HG03095 (cell line): ENCODE measurements at regions not wholly inside any gene's neighbourhood (a gene's known extent, or its start where the extent isn't known, plus 50 kb on each side); places are given as distances from the start of the nearest gene placed in this dataset.
"Not testable (repeated sequence)": the region's sequence is repeated elsewhere in the genome, so short reads cannot be mapped to it uniquely, and the experiment has no call there.

ENCODE experiments used
- ATAC-seq: cut with Tn5 transposase; IDR thresholded peaks from one replicate; pipeline ENCODE4 v1.9.1; 2021; ENCODE audit warnings: moderate library complexity; ENCODE audit not compliant: unreplicated experiment

DNA sequence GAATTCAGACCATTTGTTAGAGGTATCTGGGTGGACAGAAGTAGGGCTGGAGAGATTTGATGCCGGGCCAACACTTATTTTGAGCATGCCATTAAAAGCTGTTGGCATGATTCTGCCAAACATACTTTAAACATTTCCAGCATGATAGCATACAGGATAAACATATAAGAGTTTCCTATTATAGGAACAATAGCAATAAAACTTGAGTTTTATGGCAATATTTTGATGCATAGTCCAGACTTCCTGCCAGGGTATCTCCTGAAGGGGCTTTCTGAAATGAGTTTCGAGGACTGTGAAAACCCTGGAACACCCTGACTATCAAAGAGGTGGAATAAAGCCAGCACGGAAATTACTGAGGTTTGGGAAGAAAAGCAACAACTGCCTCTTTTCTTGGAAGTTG, 1398.0 kb upstream of the NXPH2 start:
- no peak for ATAC-seq

GRCh38 chr2:140177086-140177485, 1396.9 kb upstream of the NXPH2 start:
- ATAC-seq, result no peak

- ATAC-seq, result no peak
These were observed 1393.6 kb upstream of the NXPH2 start for GRCh38 chr2:140173790-140174189.

DNA sequence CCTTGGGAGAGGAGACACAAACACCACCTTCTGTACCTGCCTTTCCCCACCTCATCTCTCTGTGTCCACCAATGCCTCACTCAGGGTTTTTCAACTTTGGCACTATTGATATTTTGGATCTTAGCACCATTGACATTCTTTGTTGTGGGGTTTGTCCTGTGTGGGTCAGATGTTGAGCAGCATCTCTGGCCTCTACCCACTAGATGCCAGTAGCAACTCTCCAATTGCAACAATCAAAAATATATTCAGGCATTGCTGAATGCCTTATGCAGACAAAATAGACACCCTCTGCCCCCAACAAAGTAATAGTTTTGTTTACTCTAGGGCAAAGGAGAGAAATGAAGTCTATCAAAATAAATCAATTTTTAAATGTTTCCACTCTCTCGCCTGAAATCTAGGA, 1384.3 kb upstream of the NXPH2 start:
- no peak for ATAC-seq

DNA sequence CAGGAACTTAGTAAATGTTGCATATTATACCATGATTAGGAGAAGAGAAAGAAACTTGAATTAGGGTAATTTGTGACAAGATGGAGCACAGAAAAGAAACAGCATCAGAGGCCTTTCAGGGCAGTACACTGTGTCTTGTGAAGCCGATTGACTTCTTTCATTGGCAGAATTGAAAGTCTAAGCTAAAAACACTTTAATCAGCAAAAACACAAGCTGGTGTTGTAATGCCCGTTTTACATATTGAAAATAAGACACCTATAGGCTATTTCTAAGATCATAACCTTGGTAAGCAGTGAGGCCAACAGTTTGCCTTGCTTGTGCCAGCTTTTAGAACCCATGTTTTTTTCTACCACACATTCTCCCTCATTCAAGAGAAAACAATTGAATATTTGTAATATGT, 1378.1 kb upstream of the NXPH2 start:
- no peak for ATAC-seq

- no peak for ATAC-seq
These were observed 1377.6 kb upstream of the NXPH2 start for GRCh38 chr2:140157816-140158215.

GRCh38 chr2:140154706-140155105, 1374.5 kb upstream of the NXPH2 start:
- ATAC-seq, result no peak

- ATAC-seq, result no peak
These were observed 1374.1 kb upstream of the NXPH2 start for GRCh38 chr2:140154271-140154670.

DNA sequence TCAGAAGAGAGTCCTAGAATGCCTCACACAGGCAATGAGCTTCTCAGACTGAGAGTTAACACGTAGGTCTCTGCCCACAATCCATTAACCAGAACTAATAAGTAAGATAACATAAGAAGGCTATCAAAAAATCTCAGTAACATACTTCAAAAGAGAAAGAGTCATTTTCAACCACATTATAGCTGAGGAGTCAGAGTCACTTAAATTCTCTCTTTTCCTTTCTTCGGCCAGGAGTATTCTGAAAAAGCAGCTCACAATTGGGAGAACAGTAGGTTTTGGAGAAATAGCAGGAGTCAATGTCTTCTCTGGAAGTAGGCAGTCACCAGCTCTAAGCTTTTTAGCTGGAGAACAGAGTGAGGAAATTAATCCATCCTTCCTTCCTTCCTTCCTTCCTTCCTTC, 1364.4 kb upstream of the NXPH2 start:
- ATAC-seq, result no peak

GRCh38 chr2:140138736-140139135, 1358.5 kb upstream of the NXPH2 start:
- ATAC-seq, result no peak

DNA sequence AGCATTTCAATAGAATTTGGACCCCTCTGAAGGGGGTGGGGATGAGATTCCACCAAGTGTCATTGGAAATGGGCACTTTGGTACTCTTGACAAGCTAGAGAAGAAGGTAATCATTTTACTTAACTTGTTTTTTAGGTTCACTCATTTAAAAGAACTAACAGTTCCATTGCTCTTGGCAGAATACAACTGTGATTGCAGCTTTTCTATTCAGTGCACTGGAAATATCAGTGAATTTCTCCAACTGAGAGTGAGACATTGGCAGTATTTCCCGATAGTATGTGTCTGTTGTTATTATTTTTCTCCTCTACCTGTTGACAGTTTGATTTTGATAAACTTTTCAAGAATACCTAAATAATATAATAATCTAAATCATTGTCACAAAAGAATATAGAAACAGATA, 1356.7 kb upstream of the NXPH2 start:
- ATAC-seq, result no peak

DNA sequence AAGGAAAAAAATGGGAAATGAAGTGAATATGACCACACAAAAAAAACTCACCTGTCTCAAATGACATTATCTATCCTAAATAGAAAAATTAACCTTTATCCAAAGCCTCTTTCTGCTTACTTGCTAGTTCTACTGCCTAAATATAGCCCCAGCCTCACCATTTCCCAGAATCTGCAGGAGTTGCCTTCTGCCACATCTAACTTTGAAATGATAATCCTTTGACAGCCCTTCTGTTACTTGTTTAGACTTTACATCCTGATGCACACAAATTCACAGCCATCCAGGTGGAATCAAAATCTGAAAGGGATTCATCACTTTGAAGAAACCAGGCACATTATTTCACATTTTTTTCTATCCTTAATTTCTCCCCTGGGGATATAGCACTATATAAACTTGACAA, 1356.2 kb upstream of the NXPH2 start:
- no peak for ATAC-seq

GRCh38 chr2:140128909-140129308, 1348.7 kb upstream of the NXPH2 start:
- ATAC-seq, result no peak

GRCh38 chr2:140122001-140122400, 1341.8 kb upstream of the NXPH2 start:
- no peak for ATAC-seq

DNA sequence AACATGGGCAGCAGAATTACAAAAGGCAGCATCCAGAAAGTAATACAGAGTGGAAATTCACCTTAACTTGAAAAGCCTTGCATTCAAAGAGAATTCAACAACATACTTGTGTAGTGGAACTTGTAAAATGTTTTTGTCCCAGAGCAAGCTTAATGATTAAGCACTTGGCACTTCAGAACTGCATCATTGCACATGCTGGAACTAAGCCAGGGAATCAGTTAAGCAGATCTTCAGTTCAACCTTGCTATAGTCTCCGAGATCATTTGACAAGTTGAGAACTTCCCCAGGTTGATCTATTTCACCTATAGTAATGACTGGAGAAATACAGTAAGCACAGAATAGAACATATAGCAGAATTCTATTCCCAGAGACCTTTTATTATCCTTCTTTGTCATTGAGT, 1337.2 kb upstream of the NXPH2 start:
- ATAC-seq, result no peak

GRCh38 chr2:140108706-140109475, 1328.7 kb upstream of the NXPH2 start:
- ATAC-seq, result no peak

GRCh38 chr2:140091926-140092325, 1311.7 kb upstream of the NXPH2 start:
- no peak for ATAC-seq

- ATAC-seq, result no peak
These were observed 1306.8 kb upstream of the NXPH2 start for GRCh38 chr2:140086964-140087363.

GRCh38 chr2:140085674-140086073, 1305.5 kb upstream of the NXPH2 start:
- no peak for ATAC-seq

DNA sequence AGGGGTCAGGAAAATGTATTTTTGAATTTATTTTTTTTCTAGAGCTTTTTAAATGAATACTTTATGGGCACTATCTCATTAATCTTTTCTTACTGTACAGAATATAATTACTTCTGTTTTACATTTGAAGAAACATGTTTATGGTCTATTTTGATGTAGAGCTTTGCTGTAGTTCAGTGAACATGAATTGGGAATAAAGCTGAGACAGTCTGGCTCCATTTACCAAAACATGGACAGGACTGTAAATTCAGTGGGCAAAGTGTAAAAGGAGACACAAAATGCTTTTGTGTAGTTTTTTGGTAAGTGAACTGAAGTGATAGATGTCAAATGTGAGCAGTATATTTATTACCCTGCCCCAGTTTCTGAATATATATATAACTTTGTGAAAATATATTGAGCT, 1298.8 kb upstream of the NXPH2 start:
- ATAC-seq, result no peak

- ATAC-seq, result no peak
These were observed 1296.0 kb upstream of the NXPH2 start for GRCh38 chr2:140076164-140076563.

DNA sequence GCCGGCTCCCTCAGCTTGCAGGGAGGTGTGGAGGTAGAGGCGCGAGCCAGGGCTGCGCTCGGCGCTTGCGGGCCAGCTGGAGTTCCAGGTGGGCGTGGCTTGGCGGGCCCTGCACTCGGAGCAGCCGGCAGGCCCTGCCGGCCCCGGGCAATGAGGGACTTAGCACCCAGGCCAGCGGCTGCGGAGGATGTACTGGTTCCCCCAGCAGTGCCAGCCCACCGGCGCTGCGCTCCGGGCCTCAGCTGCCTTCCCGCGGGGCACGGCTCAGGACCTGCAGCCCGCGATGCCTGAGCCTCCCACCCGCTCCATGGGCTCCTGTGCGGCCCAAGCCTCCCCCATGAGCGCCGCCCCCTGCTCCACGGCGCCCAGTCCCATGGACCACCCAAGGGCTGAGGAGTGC, 1293.6 kb upstream of the NXPH2 start:
- ATAC-seq, result not testable (repeated sequence)

GRCh38 chr2:140067661-140068060, 1287.5 kb upstream of the NXPH2 start:
- no peak for ATAC-seq
